ENCODE measurements at regions not wholly inside any gene's neighbourhood (a gene's known extent, or its start where the extent isn't known, plus 50 kb on each side); places are given as distances from the start of the nearest gene placed in this dataset. TPM values are rescaled to one million over a fixed set of nuclear protein-coding genes. Genes with fewer than 3 reads are reported as not detected.

GRCh38 chr12:29086325-29087271, 62.5 kb upstream of the FAR2 start:
- TF ChIP-seq, protein P1, sequence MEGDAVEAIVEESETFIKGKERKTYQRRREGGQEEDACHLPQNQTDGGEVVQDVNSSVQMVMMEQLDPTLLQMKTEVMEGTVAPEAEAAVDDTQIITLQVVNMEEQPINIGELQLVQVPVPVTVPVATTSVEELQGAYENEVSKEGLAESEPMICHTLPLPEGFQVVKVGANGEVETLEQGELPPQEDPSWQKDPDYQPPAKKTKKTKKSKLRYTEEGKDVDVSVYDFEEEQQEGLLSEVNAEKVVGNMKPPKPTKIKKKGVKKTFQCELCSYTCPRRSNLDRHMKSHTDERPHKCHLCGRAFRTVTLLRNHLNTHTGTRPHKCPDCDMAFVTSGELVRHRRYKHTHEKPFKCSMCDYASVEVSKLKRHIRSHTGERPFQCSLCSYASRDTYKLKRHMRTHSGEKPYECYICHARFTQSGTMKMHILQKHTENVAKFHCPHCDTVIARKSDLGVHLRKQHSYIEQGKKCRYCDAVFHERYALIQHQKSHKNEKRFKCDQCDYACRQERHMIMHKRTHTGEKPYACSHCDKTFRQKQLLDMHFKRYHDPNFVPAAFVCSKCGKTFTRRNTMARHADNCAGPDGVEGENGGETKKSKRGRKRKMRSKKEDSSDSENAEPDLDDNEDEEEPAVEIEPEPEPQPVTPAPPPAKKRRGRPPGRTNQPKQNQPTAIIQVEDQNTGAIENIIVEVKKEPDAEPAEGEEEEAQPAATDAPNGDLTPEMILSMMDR (IDR thresholded peaks at IDR 0.05; ENCODE audit: insufficient read depth, low read length), result no peak
- no peak overlapping the region for H3K4me3 ChIP-seq (ENCODE audit: low read depth, low read length)
- no peak for DNase-seq (ENCODE audit: low read depth)

DNA sequence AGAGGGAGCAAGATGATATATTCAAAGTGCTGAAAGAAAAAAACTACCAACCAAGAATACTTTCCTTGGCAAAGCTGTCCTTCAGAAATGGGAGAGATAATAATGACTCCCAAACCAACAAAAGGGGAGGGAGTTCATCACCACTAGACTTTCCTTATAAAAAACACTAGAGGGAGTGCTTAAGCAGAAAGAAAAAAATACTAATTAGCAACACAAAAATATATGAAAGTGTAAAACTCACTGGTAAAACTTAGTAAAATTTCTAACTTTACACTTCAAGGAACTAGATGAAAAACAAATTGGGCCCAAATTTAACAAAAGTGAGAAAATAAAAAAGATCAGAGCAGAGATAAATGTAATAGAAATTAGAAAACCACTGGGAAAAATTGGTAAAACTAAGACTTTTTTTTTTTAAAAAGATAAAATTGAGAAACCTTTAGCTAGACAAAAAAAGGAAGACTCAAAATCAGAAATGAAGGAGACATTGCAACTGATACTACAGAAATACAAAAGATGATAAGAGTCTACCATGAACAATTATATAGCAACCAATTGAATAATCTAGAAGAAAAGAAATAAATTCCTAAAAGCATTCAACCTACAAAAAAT, 60.4 kb upstream of the FAR2 start:
- TF ChIP-seq, protein P1 (IDR thresholded peaks at IDR 0.05; ENCODE audit: insufficient read depth, low read length), result peak; percentile 45
- peak; percentile 37 for DNase-seq (ENCODE audit: low read depth)
- no peak overlapping the region for H3K4me3 ChIP-seq (ENCODE audit: low read depth, low read length)

Small RNAs in the stretch of these regions (small RNA-seq; reads per million reads assigned to genes)
- gene AC024255.1, result not detected
